ENCODE measurements at regions not wholly inside any gene's neighbourhood (a gene's known extent, or its start where the extent isn't known, plus 50 kb on each side); places are given as distances from the start of the nearest gene placed in this dataset.

GRCh38 chr17:72511874-72512273 is 391.1 kb downstream of the SOX9 start:
- Mint-ChIP-seq H3K36me3 (no peaks in the 10 kb centered on the region), H3K4me1 (no peaks in the 10 kb centered on the region), H3K4me3 (no peak overlapping the region), H3K27ac (no peak overlapping the region), H3K9me3 (no peaks in the 10 kb centered on the region)
- DNase-seq (ENCODE audit: low spot score in 2 of 2) = no peak
- ATAC-seq = no peak

- no peak for DNase-seq (ENCODE audit: low spot score in 2 of 2)
- H3K36me3 Mint-ChIP-seq = no peaks in the 10 kb centered on the region
- H3K4me3 Mint-ChIP-seq = no peak overlapping the region
- H3K9me3 Mint-ChIP-seq = no peaks in the 10 kb centered on the region
- H3K27ac Mint-ChIP-seq = no peak overlapping the region
- no peak for ATAC-seq
- H3K4me1 Mint-ChIP-seq = no peaks in the 10 kb centered on the region
Measured at GRCh38 chr17:72512649-72513556, 392.1 kb downstream of the SOX9 start.

- ATAC-seq = no peak
- H3K4me1 Mint-ChIP-seq = no peaks in the 10 kb centered on the region
- H3K36me3 Mint-ChIP-seq = no peaks in the 10 kb centered on the region
- no peak overlapping the region for H3K27ac Mint-ChIP-seq
- no peak for DNase-seq (ENCODE audit: low spot score in 2 of 2)
- no peak overlapping the region for H3K4me3 Mint-ChIP-seq
- H3K9me3 Mint-ChIP-seq = no peaks in the 10 kb centered on the region
Measured at GRCh38 chr17:72514321-72514861, 393.6 kb downstream of the SOX9 start.

- H3K4me1 Mint-ChIP-seq = no peaks in the 10 kb centered on the region
Measured at GRCh38 chr17:72514891-72515290, 394.1 kb downstream of the SOX9 start.

GRCh38 chr17:72515291-72516065 is 394.7 kb downstream of the SOX9 start:
- no peaks in the 10 kb centered on the region for H3K36me3 Mint-ChIP-seq
- H3K4me3 Mint-ChIP-seq = no peak overlapping the region
- ATAC-seq = no peak
- H3K4me1 Mint-ChIP-seq = no peaks in the 10 kb centered on the region
- H3K9me3 Mint-ChIP-seq = no peaks in the 10 kb centered on the region
- H3K27ac Mint-ChIP-seq = no peak overlapping the region
- no peak for DNase-seq (ENCODE audit: low spot score in 2 of 2)

More at GRCh38 chr17:72514891-72515290, 394.1 kb downstream of the SOX9 start:
- DNase-seq (ENCODE audit: low spot score in 2 of 2) (no peak), ATAC-seq (no peak)
- Mint-ChIP-seq H3K9me3 (no peaks in the 10 kb centered on the region), H3K4me3 (no peak overlapping the region), H3K27ac (no peak overlapping the region), H3K36me3 (no peaks in the 10 kb centered on the region)

GRCh38 chr17:72516772-72517399 is 396.1 kb downstream of the SOX9 start:
- DNase-seq (ENCODE audit: low spot score in 2 of 2) (no peak), ATAC-seq (no peak)
- Mint-ChIP-seq H3K36me3 (no peaks in the 10 kb centered on the region), H3K4me1 (no peaks in the 10 kb centered on the region), H3K27ac (no peak overlapping the region), H3K9me3 (no peaks in the 10 kb centered on the region), H3K4me3 (no peak overlapping the region)

GRCh38 chr17:72517413-72518158 is 396.8 kb downstream of the SOX9 start:
- ATAC-seq (no peak), DNase-seq (ENCODE audit: low spot score in 2 of 2) (no peak)
- Mint-ChIP-seq H3K4me1 (no peaks in the 10 kb centered on the region), H3K9me3 (no peaks in the 10 kb centered on the region), H3K4me3 (no peak overlapping the region), H3K36me3 (no peaks in the 10 kb centered on the region), H3K27ac (no peak overlapping the region)

GRCh38 chr17:72518159-72518732 is 397.4 kb downstream of the SOX9 start:
- Mint-ChIP-seq H3K36me3 (no peaks in the 10 kb centered on the region), H3K4me1 (no peaks in the 10 kb centered on the region), H3K27ac (no peak overlapping the region), H3K4me3 (no peak overlapping the region), H3K9me3 (no peaks in the 10 kb centered on the region)
- no peak for ATAC-seq
- no peak for DNase-seq (ENCODE audit: low spot score in 2 of 2)

- no peaks in the 10 kb centered on the region for H3K36me3 Mint-ChIP-seq
- no peaks in the 10 kb centered on the region for H3K9me3 Mint-ChIP-seq
- ATAC-seq (no peak), DNase-seq (ENCODE audit: low spot score in 2 of 2) (no peak)
- no peak overlapping the region for H3K4me3 Mint-ChIP-seq
- no peaks in the 10 kb centered on the region for H3K4me1 Mint-ChIP-seq
- no peak overlapping the region for H3K27ac Mint-ChIP-seq
Measured at GRCh38 chr17:72518753-72519597, 398.2 kb downstream of the SOX9 start.

GRCh38 chr17:72519598-72519936 is 398.7 kb downstream of the SOX9 start:
- Mint-ChIP-seq H3K9me3 (no peaks in the 10 kb centered on the region), H3K27ac (no peak overlapping the region), H3K4me1 (no peaks in the 10 kb centered on the region), H3K4me3 (no peak overlapping the region), H3K36me3 (no peaks in the 10 kb centered on the region)
- ATAC-seq (no peak), DNase-seq (ENCODE audit: low spot score in 2 of 2) (no peak)

- no peaks in the 10 kb centered on the region for H3K9me3 Mint-ChIP-seq
- no peak overlapping the region for H3K27ac Mint-ChIP-seq
- H3K4me3 Mint-ChIP-seq = no peak overlapping the region
- ATAC-seq (no peak), DNase-seq (ENCODE audit: low spot score in 2 of 2) (no peak)
- no peaks in the 10 kb centered on the region for H3K4me1 Mint-ChIP-seq
- H3K36me3 Mint-ChIP-seq = no peaks in the 10 kb centered on the region
Measured at GRCh38 chr17:72520665-72521303, 400.0 kb downstream of the SOX9 start.

- Mint-ChIP-seq H3K36me3 (no peaks in the 10 kb centered on the region), H3K9me3 (no peaks in the 10 kb centered on the region), H3K27ac (no peak overlapping the region), H3K4me3 (no peak overlapping the region), H3K4me1 (no peaks in the 10 kb centered on the region)
- DNase-seq (ENCODE audit: low spot score in 2 of 2) (no peak), ATAC-seq (no peak)
Measured at GRCh38 chr17:72523491-72523890, 402.7 kb downstream of the SOX9 start.

GRCh38 chr17:72525225-72526015 is 404.6 kb downstream of the SOX9 start:
- Mint-ChIP-seq H3K9me3 (no peaks in the 10 kb centered on the region), H3K27ac (no peak overlapping the region), H3K4me3 (no peak overlapping the region), H3K36me3 (no peaks in the 10 kb centered on the region), H3K4me1 (no peaks in the 10 kb centered on the region)
- no peak for ATAC-seq
- no peak for DNase-seq (ENCODE audit: low spot score in 2 of 2)
